A673 (cell line): ENCODE measurements at regions not wholly inside any gene's neighbourhood (a gene's known extent, or its start where the extent isn't known, plus 50 kb on each side); places are given as distances from the start of the nearest gene placed in this dataset.

Experiments used
- EZH2 ChIP-seq: fragments of 200-600 bp; sonication (generic); IDR thresholded peaks from 2 replicates; pipeline ENCODE4 v1.6.1; 2017; ENCODE audit warnings: borderline replicate concordance, low read depth, mild to moderate bottlenecking, mixed read lengths, antibody characterized with exemption, low read length; ENCODE audit not compliant: poor library complexity, severe bottlenecking
- TF ChIP-seq, protein P1 (sequence below): fragments of 300-800, 200-600 bp; sonication (generic); conservative IDR thresholded peaks from 2 replicates; pipeline ENCODE4 v1.5.1; 2017; ENCODE audit warnings: low read depth, mild to moderate bottlenecking, antibody characterized with exemption, low read length, moderate library complexity, mixed read lengths

DNA sequence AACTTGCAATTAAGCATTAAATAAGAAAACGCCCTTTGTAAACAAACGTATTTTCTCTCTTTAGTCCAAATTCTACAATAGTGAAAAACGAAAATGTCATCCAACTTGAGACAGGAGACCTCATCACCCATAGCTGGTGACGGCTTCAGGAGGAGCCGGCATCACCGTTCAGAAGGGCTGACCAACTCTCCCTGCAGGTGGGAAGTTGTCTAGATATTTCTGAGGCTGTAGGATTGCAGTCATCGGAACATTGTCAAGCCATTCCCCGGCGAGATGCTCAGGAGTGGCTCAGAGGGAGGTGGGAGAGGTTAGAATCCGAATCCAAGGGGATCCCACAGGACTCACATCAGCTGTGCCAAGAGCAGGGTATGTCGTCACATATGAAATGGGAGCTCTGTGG is 76.7 kb downstream of the RBFOX3 start:
- TF ChIP-seq, protein P1, sequence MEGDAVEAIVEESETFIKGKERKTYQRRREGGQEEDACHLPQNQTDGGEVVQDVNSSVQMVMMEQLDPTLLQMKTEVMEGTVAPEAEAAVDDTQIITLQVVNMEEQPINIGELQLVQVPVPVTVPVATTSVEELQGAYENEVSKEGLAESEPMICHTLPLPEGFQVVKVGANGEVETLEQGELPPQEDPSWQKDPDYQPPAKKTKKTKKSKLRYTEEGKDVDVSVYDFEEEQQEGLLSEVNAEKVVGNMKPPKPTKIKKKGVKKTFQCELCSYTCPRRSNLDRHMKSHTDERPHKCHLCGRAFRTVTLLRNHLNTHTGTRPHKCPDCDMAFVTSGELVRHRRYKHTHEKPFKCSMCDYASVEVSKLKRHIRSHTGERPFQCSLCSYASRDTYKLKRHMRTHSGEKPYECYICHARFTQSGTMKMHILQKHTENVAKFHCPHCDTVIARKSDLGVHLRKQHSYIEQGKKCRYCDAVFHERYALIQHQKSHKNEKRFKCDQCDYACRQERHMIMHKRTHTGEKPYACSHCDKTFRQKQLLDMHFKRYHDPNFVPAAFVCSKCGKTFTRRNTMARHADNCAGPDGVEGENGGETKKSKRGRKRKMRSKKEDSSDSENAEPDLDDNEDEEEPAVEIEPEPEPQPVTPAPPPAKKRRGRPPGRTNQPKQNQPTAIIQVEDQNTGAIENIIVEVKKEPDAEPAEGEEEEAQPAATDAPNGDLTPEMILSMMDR, result no peak
- TF ChIP-seq EZH2, result no peak
